HL-60 (cell line): ENCODE measurements at regions not wholly inside any gene's neighbourhood (a gene's known extent, or its start where the extent isn't known, plus 50 kb on each side); places are given as distances from the start of the nearest gene placed in this dataset.
"Not testable (repeated sequence)": the region's sequence is repeated elsewhere in the genome, so short reads cannot be mapped to it uniquely, and the experiment has no call there.

Source experiments
- GABPA ChIP-seq: IDR thresholded peaks from 2 replicates; pipeline ENCODE4 v1.6.1; 2012; ENCODE audit warnings: low read depth
- POLR2AphosphoS5 ChIP-seq: IDR thresholded peaks from 2 replicates; pipeline ENCODE4 v1.6.1; 2012; ENCODE audit warnings: low read depth
- REST ChIP-seq: IDR thresholded peaks from 2 replicates; pipeline ENCODE4 v1.6.1; 2012; ENCODE audit warnings: low read depth; ENCODE audit not compliant: insufficient replicate concordance
- SPI1 ChIP-seq: IDR thresholded peaks from 2 replicates; pipeline ENCODE4 v1.6.1; 2012; ENCODE audit warnings: low read depth, mild to moderate bottlenecking, borderline replicate concordance
- TF ChIP-seq, protein P1 (sequence below): IDR thresholded peaks from one replicate; pipeline ENCODE4 v1.5.1; 2011; ENCODE audit warnings: low read length, control low read depth, inconsistent platforms; ENCODE audit not compliant: insufficient read depth

GRCh38 chr3:181324516-181324915, 335.0 kb upstream of the DNAJC19 start:
- TF ChIP-seq, protein P1, sequence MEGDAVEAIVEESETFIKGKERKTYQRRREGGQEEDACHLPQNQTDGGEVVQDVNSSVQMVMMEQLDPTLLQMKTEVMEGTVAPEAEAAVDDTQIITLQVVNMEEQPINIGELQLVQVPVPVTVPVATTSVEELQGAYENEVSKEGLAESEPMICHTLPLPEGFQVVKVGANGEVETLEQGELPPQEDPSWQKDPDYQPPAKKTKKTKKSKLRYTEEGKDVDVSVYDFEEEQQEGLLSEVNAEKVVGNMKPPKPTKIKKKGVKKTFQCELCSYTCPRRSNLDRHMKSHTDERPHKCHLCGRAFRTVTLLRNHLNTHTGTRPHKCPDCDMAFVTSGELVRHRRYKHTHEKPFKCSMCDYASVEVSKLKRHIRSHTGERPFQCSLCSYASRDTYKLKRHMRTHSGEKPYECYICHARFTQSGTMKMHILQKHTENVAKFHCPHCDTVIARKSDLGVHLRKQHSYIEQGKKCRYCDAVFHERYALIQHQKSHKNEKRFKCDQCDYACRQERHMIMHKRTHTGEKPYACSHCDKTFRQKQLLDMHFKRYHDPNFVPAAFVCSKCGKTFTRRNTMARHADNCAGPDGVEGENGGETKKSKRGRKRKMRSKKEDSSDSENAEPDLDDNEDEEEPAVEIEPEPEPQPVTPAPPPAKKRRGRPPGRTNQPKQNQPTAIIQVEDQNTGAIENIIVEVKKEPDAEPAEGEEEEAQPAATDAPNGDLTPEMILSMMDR = not testable (repeated sequence)
- TF ChIP-seq POLR2AphosphoS5, REST, GABPA, SPI1: not testable (repeated sequence)
